Vagina (tissue), 2 donors: ENCODE measurements at regions not wholly inside any gene's neighbourhood (a gene's known extent, or its start where the extent isn't known, plus 50 kb on each side); places are given as distances from the start of the nearest gene placed in this dataset.

Experiments
- POLR2A ChIP-seq, 2 donors: fragments of 450-650 bp; IDR thresholded peaks; one replicate each; pipeline ENCODE4 v1.6.1; 2017; ENCODE audit warnings: antibody characterized with exemption in 2 of 2, mild to moderate bottlenecking in 2 of 2, moderate library complexity in 2 of 2
- POLR2AphosphoS5 ChIP-seq, 2 donors: sonication (generic); formaldehyde crosslinking; IDR thresholded peaks; one replicate each; pipeline ENCODE4 v1.9.0; 2017; ENCODE audit warnings: antibody characterized with exemption in 2 of 2, mild to moderate bottlenecking in 2 of 2, low read depth in 1 of 2; ENCODE audit not compliant: insufficient read depth in 1 of 2
- TF ChIP-seq, protein P1 (sequence below), 3 experiments: fragments of 450-650 bp in 2 of 3; fragments of 200-600 bp in 1 of 3; sonication (generic) in 1 of 3; IDR thresholded peaks; one replicate each; pipeline ENCODE4 v1.5.1; 2017 to 2019; ENCODE audit warnings: antibody characterized with exemption in 3 of 3, mild to moderate bottlenecking in 2 of 3, moderate library complexity in 2 of 3

DNA sequence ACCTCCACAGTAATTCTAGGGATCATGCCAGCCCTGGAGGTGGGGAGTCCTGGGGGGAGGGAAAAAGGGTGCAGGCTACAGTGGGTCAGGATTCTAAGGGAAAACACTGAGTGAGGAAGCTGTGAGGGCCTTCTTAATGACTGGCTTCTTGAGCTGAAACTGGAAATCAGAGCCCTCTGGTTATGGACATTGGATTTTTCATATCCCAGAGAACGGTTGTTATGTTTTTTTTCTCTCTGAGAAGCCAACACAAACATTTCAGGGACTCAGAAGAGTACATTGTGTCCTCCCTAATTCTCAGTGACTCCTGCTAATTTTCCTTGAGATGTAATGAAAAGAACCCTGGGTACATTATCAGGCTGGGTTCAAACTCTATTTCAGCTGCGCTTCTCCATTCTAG is 162.4 kb upstream of the PRDX4 start:
- TF ChIP-seq POLR2A (IDR thresholded peaks at IDR 0.05): no peak
- TF ChIP-seq, protein P1, sequence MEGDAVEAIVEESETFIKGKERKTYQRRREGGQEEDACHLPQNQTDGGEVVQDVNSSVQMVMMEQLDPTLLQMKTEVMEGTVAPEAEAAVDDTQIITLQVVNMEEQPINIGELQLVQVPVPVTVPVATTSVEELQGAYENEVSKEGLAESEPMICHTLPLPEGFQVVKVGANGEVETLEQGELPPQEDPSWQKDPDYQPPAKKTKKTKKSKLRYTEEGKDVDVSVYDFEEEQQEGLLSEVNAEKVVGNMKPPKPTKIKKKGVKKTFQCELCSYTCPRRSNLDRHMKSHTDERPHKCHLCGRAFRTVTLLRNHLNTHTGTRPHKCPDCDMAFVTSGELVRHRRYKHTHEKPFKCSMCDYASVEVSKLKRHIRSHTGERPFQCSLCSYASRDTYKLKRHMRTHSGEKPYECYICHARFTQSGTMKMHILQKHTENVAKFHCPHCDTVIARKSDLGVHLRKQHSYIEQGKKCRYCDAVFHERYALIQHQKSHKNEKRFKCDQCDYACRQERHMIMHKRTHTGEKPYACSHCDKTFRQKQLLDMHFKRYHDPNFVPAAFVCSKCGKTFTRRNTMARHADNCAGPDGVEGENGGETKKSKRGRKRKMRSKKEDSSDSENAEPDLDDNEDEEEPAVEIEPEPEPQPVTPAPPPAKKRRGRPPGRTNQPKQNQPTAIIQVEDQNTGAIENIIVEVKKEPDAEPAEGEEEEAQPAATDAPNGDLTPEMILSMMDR (IDR thresholded peaks at IDR 0.05): no peak
- TF ChIP-seq POLR2AphosphoS5 (IDR thresholded peaks at IDR 0.05; ENCODE audit: insufficient read depth in 1 of 2, low read depth in 1 of 2): no peak
